Mesenchymal stem cell (in vitro differentiated cells and primary cell): ENCODE measurements at regions not wholly inside any gene's neighbourhood (a gene's known extent, or its start where the extent isn't known, plus 50 kb on each side); places are given as distances from the start of the nearest gene placed in this dataset.
"Not testable (repeated sequence)": the region's sequence is repeated elsewhere in the genome, so short reads cannot be mapped to it uniquely, and the experiment has no call there.

ENCODE experiments used
- DNase-seq: peaks from one replicate; pipeline ENCODE4 v3.0.0-alpha.2; 2013
- H2AFZ ChIP-seq: one replicate; pipeline ENCODE4 v1.6.1; 2013; ENCODE audit warnings: low read depth, mild to moderate bottlenecking, control low read depth, inconsistent platforms, low read length, moderate library complexity
- H2AK5ac ChIP-seq: 2 replicates; pipeline ENCODE4 v1.6.1; 2013; ENCODE audit warnings: low read length, moderate library complexity, mild to moderate bottlenecking, inconsistent platforms; ENCODE audit not compliant: severe bottlenecking
- H2BK120ac ChIP-seq: one replicate; pipeline ENCODE4 v1.6.1; 2013; ENCODE audit warnings: low read depth, mild to moderate bottlenecking, inconsistent platforms, low read length, moderate library complexity
- H2BK12ac ChIP-seq, 2 experiments: one replicate each; pipeline ENCODE4 v1.6.1; 2013; ENCODE audit warnings: inconsistent platforms in 2 of 2, low read length in 2 of 2, mild to moderate bottlenecking in 2 of 2, moderate library complexity in 2 of 2, control low read depth in 1 of 2
- H2BK15ac ChIP-seq: one replicate; pipeline ENCODE4 v1.6.1; 2013; ENCODE audit warnings: mild to moderate bottlenecking, low read depth, inconsistent platforms; ENCODE audit not compliant: poor library complexity, severe bottlenecking
- H2BK5ac ChIP-seq: 2 replicates; pipeline ENCODE4 v1.6.1; 2013; ENCODE audit warnings: low read depth, mild to moderate bottlenecking, low read length, control low read depth, inconsistent platforms; ENCODE audit not compliant: poor library complexity, severe bottlenecking
- H3K14ac ChIP-seq, 2 experiments: one replicate each; pipeline ENCODE4 v1.6.1; 2013; ENCODE audit warnings: inconsistent platforms in 2 of 2, low read length in 2 of 2, control low read depth in 1 of 2, mild to moderate bottlenecking in 1 of 2, moderate library complexity in 1 of 2
- H3K18ac ChIP-seq, 2 experiments: one replicate each; pipeline ENCODE4 v1.6.1; 2013; ENCODE audit warnings: inconsistent platforms in 2 of 2, low read length in 2 of 2, control low read depth in 1 of 2, low read depth in 1 of 2, mild to moderate bottlenecking in 1 of 2
- H3K23ac ChIP-seq, 2 experiments: one replicate each; pipeline ENCODE4 v1.6.1; 2013; ENCODE audit warnings: inconsistent platforms in 2 of 2, low read length in 2 of 2, mild to moderate bottlenecking in 2 of 2, moderate library complexity in 2 of 2, control low read depth in 1 of 2
- H3K27ac ChIP-seq: 2 replicates; pipeline ENCODE4 v1.5.1; 2013; ENCODE audit warnings: mild to moderate bottlenecking, moderate library complexity, low read length, control low read depth, inconsistent platforms; ENCODE audit not compliant: poor library complexity, severe bottlenecking
- H3K27me3 ChIP-seq, 2 experiments: 2 replicates each; pipeline versions ENCODE4 v1.6.1 to v1.7.0; 2013; ENCODE audit warnings: low read length in 2 of 2, mild to moderate bottlenecking in 2 of 2, moderate library complexity in 2 of 2, control low read depth in 1 of 2, inconsistent platforms in 1 of 2; ENCODE audit not compliant: control insufficient read depth in 1 of 2, insufficient read depth in 1 of 2
- H3K36me3 ChIP-seq, 2 experiments: 2 replicates each; pipeline versions ENCODE4 v1.6.1 to v1.7.0; 2013; ENCODE audit warnings: low read length in 2 of 2, control low read depth in 1 of 2, inconsistent platforms in 1 of 2, low read depth in 1 of 2, mild to moderate bottlenecking in 1 of 2; ENCODE audit not compliant: insufficient read depth in 2 of 2, control insufficient read depth in 1 of 2
- H3K4ac ChIP-seq, 2 experiments: one replicate each; pipeline ENCODE4 v1.6.1; 2013; ENCODE audit warnings: inconsistent platforms in 2 of 2, low read length in 2 of 2, mild to moderate bottlenecking in 2 of 2, moderate library complexity in 2 of 2, control low read depth in 1 of 2, low read depth in 1 of 2
- H3K4me1 ChIP-seq: 2 replicates; pipeline ENCODE4 v1.6.1; 2013; ENCODE audit warnings: low read depth, low read length, control low read depth; ENCODE audit not compliant: control insufficient read depth, insufficient read depth
- H3K4me2 ChIP-seq: 2 replicates; pipeline ENCODE4 v1.6.1; 2013; ENCODE audit warnings: low read length, mild to moderate bottlenecking, inconsistent platforms; ENCODE audit not compliant: poor library complexity, severe bottlenecking
- H3K4me3 ChIP-seq, 2 experiments: 2 replicates each; pipeline versions ENCODE4 v1.5.1 to v1.7.0; 2013; ENCODE audit warnings: low read length in 2 of 2, mild to moderate bottlenecking in 2 of 2, control low read depth in 1 of 2, low read depth in 1 of 2; ENCODE audit not compliant: insufficient read depth in 1 of 2
- H3K79me1 ChIP-seq: replicated peaks from 2 replicates; pipeline ENCODE4 v1.6.1; 2013; ENCODE audit warnings: mild to moderate bottlenecking, control low read depth, low read length, inconsistent platforms; ENCODE audit not compliant: poor library complexity, severe bottlenecking
- H3K9ac ChIP-seq: 2 replicates; pipeline ENCODE4 v1.7.0; 2013; ENCODE audit warnings: mild to moderate bottlenecking, low read length, moderate library complexity
- H3K9me3 ChIP-seq: 2 replicates; pipeline ENCODE4 v1.7.0; 2013; ENCODE audit warnings: mild to moderate bottlenecking, low read length; ENCODE audit not compliant: control insufficient read depth
- H4K8ac ChIP-seq: one replicate; pipeline ENCODE4 v1.6.1; 2013; ENCODE audit warnings: inconsistent platforms, mild to moderate bottlenecking, low read length, moderate library complexity
- H4K91ac ChIP-seq: one replicate; pipeline ENCODE4 v1.6.1; 2013; ENCODE audit warnings: mild to moderate bottlenecking, low read length, inconsistent platforms
- WGBS: methylation state at CpG from one replicate; pipeline ENCODE4 v1.1.7; 2013; ENCODE audit warnings: mixed read lengths; 5-methylcytosine and 5-hydroxymethylcytosine counted together

DNA sequence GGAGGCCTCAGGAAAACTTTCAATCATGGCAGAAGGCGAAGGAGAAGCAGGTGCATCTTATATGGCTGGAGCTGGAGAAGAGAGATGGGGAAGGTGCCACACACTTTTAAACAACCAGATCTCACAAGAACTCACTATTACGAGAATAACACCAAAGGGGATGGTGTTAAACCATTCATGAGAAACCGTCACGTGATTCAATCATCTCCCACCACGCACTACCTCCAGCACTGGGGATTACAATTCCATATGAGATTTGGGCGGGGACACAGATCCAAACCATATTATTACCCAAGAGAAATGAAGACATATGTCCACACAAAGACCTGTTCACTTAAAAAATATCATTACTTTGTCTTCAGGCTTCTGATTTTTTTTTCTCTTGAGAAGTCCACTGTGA lies 518.5 kb downstream of the DCDC2C start:
- Histone ChIP-seq H3K27me3 (no peaks in the 10 kb centered on the region), H3K14ac (no peak overlapping the region), H3K27ac (no peak overlapping the region), H3K79me1 (no peaks in the 10 kb centered on the region), H3K4me1 (no peaks in the 10 kb centered on the region), H2BK12ac (no peak overlapping the region), H2AFZ (no peak overlapping the region), H2BK5ac (no peak overlapping the region), H3K4me2 (no peak overlapping the region), H3K9ac (no peak overlapping the region), H3K4ac (no peak overlapping the region), H3K4me3 (no peak overlapping the region), H3K36me3 (no peaks in the 10 kb centered on the region), H3K18ac (no peak overlapping the region), H2BK15ac (no peak overlapping the region), H2AK5ac (no peak overlapping the region), H3K9me3 (peaks cover 35% of the 10 kb centered on the region), H2BK120ac (no peak overlapping the region), H4K91ac (no peak overlapping the region), H3K23ac (no peak overlapping the region), H4K8ac (no peak overlapping the region)
- 70% methylated on average over 6 of the region's 6 CpGs for WGBS
- DNase-seq: no peak

DNA sequence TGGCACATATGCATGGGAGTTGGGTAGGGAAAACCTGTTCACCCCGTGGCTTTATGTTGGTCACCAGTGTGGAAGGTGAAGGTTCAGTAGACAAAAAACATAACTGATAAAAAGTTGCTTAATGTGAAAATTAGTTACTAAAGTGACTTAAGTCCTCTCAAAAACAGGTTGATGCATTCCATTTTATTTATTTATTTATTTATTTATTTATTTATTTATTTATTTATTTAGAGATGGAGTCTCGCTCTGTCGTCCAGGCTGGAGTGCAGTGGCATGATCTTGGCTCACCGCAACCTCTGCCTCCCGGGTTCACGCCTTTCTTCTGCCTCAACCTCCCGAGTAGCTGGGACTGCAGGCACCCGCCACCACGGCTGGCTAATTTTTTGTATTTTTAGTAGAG lies 541.0 kb downstream of the DCDC2C start:
- H2BK15ac ChIP-seq, H3K4me1 ChIP-seq, H3K23ac ChIP-seq, H3K9ac ChIP-seq, H2BK5ac ChIP-seq, H4K91ac ChIP-seq, H3K4me3 ChIP-seq, H3K14ac ChIP-seq, H3K4me2 ChIP-seq, H2BK120ac ChIP-seq, DNase-seq, H3K27me3 ChIP-seq, H3K79me1 ChIP-seq, H3K18ac ChIP-seq, H3K27ac ChIP-seq, H2AK5ac ChIP-seq, H2BK12ac ChIP-seq, H3K36me3 ChIP-seq, H4K8ac ChIP-seq, H3K4ac ChIP-seq, H2AFZ ChIP-seq: not testable (repeated sequence)
- WGBS: 89% methylated on average over 9 of the region's 9 CpGs
- peaks cover 24% of the 10 kb centered on the region for H3K9me3 ChIP-seq

DNA sequence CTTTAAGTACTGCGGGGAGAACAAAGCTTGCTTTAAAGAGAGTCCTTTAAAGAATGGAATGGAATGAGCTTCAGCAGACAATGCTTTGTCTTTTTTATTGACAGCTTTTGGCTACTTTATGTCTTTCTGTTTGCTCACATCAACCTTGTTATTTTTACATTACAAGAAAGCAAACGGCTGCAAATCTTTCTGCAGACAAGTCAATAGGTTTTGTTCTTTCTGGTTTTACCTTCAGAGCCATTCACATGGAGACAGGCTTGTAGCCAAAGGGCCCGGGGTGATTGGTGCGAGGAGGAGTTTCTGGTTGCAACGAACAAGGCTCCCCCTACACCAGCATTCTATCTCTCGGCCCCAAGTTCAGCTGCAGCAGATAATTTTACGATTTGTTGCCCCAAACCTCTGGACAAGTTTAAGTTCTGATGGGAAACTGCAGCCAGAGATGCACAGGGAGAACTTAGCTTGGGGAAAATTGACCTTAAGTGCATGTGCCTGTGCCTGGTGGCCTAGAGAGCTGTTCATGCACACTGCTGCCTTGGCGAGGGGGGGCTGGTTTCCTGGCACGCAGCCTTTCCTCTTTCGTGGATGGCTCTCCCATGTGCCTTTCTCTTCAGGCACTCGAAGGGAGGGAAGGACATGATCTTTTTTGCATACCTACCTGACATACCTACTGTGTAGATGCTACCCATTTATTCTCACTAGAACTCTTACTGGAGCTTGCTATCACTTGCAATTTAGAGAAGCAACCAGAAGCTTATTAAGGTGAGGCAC lies 543.2 kb downstream of the DCDC2C start:
- Histone ChIP-seq H3K27ac (no peak overlapping the region), H3K23ac (no peak overlapping the region), H3K9me3 (peaks cover 24% of the 10 kb centered on the region), H4K91ac (no peak overlapping the region), H2BK15ac (no peak overlapping the region), H3K9ac (no peak overlapping the region), H3K27me3 (no peaks in the 10 kb centered on the region), H3K4ac (no peak overlapping the region), H2BK5ac (no peak overlapping the region), H2BK120ac (no peak overlapping the region), H3K79me1 (no peaks in the 10 kb centered on the region), H3K18ac (no peak overlapping the region), H3K4me1 (no peaks in the 10 kb centered on the region), H2AFZ (no peak overlapping the region), H3K14ac (no peak overlapping the region), H3K4me2 (no peak overlapping the region), H2BK12ac (no peak overlapping the region), H3K4me3 (no peak overlapping the region), H2AK5ac (no peak overlapping the region), H4K8ac (no peak overlapping the region), H3K36me3 (no peaks in the 10 kb centered on the region)
- DNase-seq: no peak
- 47% methylated on average over 11 of the region's 11 CpGs for WGBS

DNA sequence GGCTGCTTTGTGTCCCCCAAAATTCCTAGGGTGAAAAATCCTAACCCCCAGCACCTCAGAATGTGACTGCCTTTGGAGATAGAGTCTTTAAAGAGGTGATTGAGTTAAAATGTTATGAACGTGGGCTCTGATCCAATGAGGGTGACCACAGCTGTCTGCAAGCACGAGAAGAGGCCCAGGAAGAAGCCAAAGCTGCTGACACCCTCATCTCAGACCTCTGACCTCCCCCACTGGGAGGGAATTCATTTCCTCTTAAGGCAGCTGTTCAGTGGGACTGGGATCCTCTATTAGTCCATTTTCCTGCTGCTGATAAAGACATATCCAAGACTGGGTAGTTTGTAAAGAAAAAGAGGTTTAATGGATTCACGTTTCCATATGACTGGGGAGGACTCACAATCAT lies 544.4 kb downstream of the DCDC2C start:
- Histone ChIP-seq H3K18ac (no peak overlapping the region), H3K4me1 (no peaks in the 10 kb centered on the region), H3K27me3 (no peaks in the 10 kb centered on the region), H2BK5ac (no peak overlapping the region), H3K79me1 (no peaks in the 10 kb centered on the region), H3K4me2 (no peak overlapping the region), H2AFZ (no peak overlapping the region), H3K4me3 (no peak overlapping the region), H3K27ac (no peak overlapping the region), H2AK5ac (no peak overlapping the region), H3K36me3 (no peaks in the 10 kb centered on the region), H3K9me3 (peaks cover 19% of the 10 kb centered on the region), H2BK15ac (no peak overlapping the region), H3K4ac (no peak overlapping the region), H2BK12ac (no peak overlapping the region), H3K23ac (no peak overlapping the region), H4K8ac (no peak overlapping the region), H2BK120ac (no peak overlapping the region), H4K91ac (no peak overlapping the region), H3K14ac (no peak overlapping the region), H3K9ac (no peak overlapping the region)
- DNase-seq: no peak
- WGBS: 38% methylated on average over 1 of the region's 3 CpGs
